Keratinocyte (primary cell): ENCODE measurements at regions not wholly inside any gene's neighbourhood (a gene's known extent, or its start where the extent isn't known, plus 50 kb on each side); places are given as distances from the start of the nearest gene placed in this dataset.
A peak's percentile ranks its signal among the peaks of the same experiment; 100 is the strongest.

Source experiments
- DNase-seq: peaks from one replicate; pipeline ENCODE4 v3.0.0-alpha.2; 2011; ENCODE audit warnings: low read depth, missing footprints, low spot score
- FAIRE-seq: peaks from 2 replicates; lab custom pipeline; 2011; peaks lifted over from hg19 to GRCh38; lab: Jason Lieb, UNC
- H2AFZ ChIP-seq: 2 replicates; pipeline ENCODE4 v1.6.0; 2012; ENCODE audit warnings: low read length, control low read depth, inconsistent platforms; ENCODE audit not compliant: control insufficient read depth
- H3K27ac ChIP-seq: 2 replicates; pipeline ENCODE4 v1.5.1; 2011; ENCODE audit warnings: low read length; ENCODE audit not compliant: control insufficient read depth, insufficient read depth
- H3K27me3 ChIP-seq: 3 replicates; pipeline ENCODE4 v1.6.0; 2011; ENCODE audit warnings: low read length; ENCODE audit not compliant: control insufficient read depth, insufficient read depth; ENCODE audit errors: extremely low read depth
- H3K36me3 ChIP-seq, 2 experiments: 2 replicates in 1 of 2; 3 replicates in 1 of 2; pipeline ENCODE4 v1.5.1; 2011; ENCODE audit warnings: low read length in 2 of 2, mild to moderate bottlenecking in 1 of 2; ENCODE audit not compliant: control insufficient read depth in 2 of 2, insufficient read depth in 2 of 2; ENCODE audit errors: extremely low read depth in 1 of 2
- H3K4me1 ChIP-seq: 3 replicates; pipeline ENCODE4 v1.5.1; 2011; ENCODE audit warnings: low read length; ENCODE audit not compliant: control insufficient read depth, insufficient read depth; ENCODE audit errors: extremely low read depth
- H3K4me2 ChIP-seq: 3 replicates; pipeline ENCODE4 v1.6.0; 2011; ENCODE audit warnings: low read depth, low read length; ENCODE audit not compliant: control insufficient read depth, insufficient read depth; ENCODE audit errors: extremely low read depth
- H3K4me3 ChIP-seq, 3 experiments: fragments of 200-600 bp in 1 of 3; sonication (generic) in 1 of 3; 2 replicates in 2 of 3; 3 replicates in 1 of 3; pipeline ENCODE4 v1.5.1; 2011 to 2016; ENCODE audit warnings: low read length in 3 of 3, mild to moderate bottlenecking in 3 of 3, control low read depth in 2 of 3, inconsistent platforms in 1 of 3, low read depth in 1 of 3, mixed read lengths in 1 of 3, mixed run types in 1 of 3, moderate library complexity in 1 of 3; ENCODE audit not compliant: control insufficient read depth in 2 of 3, insufficient read depth in 2 of 3; ENCODE audit errors: extremely low read depth in 1 of 3
- H3K79me2 ChIP-seq: 2 replicates; pipeline ENCODE4 v1.6.0; 2012; ENCODE audit warnings: low read length; ENCODE audit not compliant: control insufficient read depth, insufficient read depth
- H3K9ac ChIP-seq: 3 replicates; pipeline ENCODE4 v1.6.0; 2011; ENCODE audit warnings: low read length; ENCODE audit not compliant: control insufficient read depth, insufficient read depth; ENCODE audit errors: extremely low read depth
- H3K9me1 ChIP-seq: 3 replicates; pipeline ENCODE4 v1.6.0; 2011; ENCODE audit warnings: low read length; ENCODE audit not compliant: control insufficient read depth, insufficient read depth; ENCODE audit errors: extremely low read depth
- H3K9me3 ChIP-seq: 2 replicates; pipeline ENCODE4 v1.5.1; 2012; ENCODE audit warnings: low read depth, low read length; ENCODE audit not compliant: control insufficient read depth
- H4K20me1 ChIP-seq: 3 replicates; pipeline ENCODE4 v1.6.0; 2011; ENCODE audit warnings: low read length; ENCODE audit not compliant: control insufficient read depth, insufficient read depth; ENCODE audit errors: extremely low read depth
- EZH2 ChIP-seq: IDR thresholded peaks from one replicate; pipeline ENCODE4 v1.6.1; 2012; ENCODE audit warnings: inconsistent platforms, mild to moderate bottlenecking, low read length, moderate library complexity
- dilution Hi-C: fragments of 300-500 bp; cut with MboI; formaldehyde crosslinking; loops from one replicate; pipeline ENCODE4 v1.7.0; 2020; ENCODE audit warnings: low sequenced_read_pairs; ENCODE audit not compliant: extremely low pct_ligation_motif_present
- TF ChIP-seq, protein P1 (sequence below), 3 experiments: IDR thresholded peaks in 1 of 3; conservative IDR thresholded peaks in 1 of 3; optimal IDR thresholded peaks in 1 of 3; 2 replicates in 2 of 3; 3 replicates in 1 of 3; pipeline versions ENCODE3 to v1.5.1; 2011; ENCODE audit warnings: low read length in 3 of 3, mild to moderate bottlenecking in 3 of 3, moderate library complexity in 2 of 3, control low read depth in 1 of 3, inconsistent platforms in 1 of 3; ENCODE audit not compliant: insufficient read depth in 2 of 3; ENCODE audit errors: extremely low read depth in 1 of 3

DNA sequence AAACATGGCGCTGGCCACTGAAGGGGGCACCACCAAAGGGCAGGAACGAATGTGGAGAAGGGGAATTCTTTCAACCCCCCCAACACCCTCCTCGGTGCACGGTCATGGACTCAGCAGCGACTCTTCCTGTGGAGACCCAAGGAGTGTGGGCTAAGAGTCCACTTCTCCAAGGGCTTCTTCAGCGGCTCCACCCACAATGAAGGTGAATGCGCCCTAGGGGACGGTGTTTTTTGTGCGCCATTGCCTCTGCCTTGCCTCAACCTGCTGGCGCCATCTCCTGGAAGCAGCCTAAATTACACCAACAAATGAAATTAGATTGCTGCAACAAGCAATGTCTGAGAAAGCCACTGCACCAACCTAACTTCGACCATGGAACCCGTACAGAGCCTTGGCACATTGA is 169.2 kb upstream of the MAGEB18 start:
- Histone ChIP-seq H3K79me2 (no peaks in the 10 kb centered on the region), H3K4me1 (no peaks in the 10 kb centered on the region), H3K27me3 (no peaks in the 10 kb centered on the region), H3K9ac (no peak overlapping the region), H3K36me3 (no peaks in the 10 kb centered on the region), H3K9me3 (peaks cover 3% of the 10 kb centered on the region), H3K27ac (no peak overlapping the region), H2AFZ (no peak overlapping the region), H3K9me1 (no peaks in the 10 kb centered on the region), H3K4me2 (no peak overlapping the region), H3K4me3 (no peak overlapping the region), H4K20me1 (no peaks in the 10 kb centered on the region)
- TF ChIP-seq EZH2 = no peak
- TF ChIP-seq, protein P1, sequence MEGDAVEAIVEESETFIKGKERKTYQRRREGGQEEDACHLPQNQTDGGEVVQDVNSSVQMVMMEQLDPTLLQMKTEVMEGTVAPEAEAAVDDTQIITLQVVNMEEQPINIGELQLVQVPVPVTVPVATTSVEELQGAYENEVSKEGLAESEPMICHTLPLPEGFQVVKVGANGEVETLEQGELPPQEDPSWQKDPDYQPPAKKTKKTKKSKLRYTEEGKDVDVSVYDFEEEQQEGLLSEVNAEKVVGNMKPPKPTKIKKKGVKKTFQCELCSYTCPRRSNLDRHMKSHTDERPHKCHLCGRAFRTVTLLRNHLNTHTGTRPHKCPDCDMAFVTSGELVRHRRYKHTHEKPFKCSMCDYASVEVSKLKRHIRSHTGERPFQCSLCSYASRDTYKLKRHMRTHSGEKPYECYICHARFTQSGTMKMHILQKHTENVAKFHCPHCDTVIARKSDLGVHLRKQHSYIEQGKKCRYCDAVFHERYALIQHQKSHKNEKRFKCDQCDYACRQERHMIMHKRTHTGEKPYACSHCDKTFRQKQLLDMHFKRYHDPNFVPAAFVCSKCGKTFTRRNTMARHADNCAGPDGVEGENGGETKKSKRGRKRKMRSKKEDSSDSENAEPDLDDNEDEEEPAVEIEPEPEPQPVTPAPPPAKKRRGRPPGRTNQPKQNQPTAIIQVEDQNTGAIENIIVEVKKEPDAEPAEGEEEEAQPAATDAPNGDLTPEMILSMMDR (optimal IDR thresholded peaks at IDR 0.05 in 1 of 3, IDR thresholded peaks at IDR 0.05 in 1 of 3, conservative IDR thresholded peaks at IDR 0.05 in 1 of 3; ENCODE audit: extremely low read depth in 1 of 3, insufficient read depth in 2 of 3, low read length in 3 of 3) = peak; percentile 52 to 74 (median 65)
- dilution Hi-C loops = no loop called here
- DNase-seq (peak; percentile 4), FAIRE-seq (no peak)

DNA sequence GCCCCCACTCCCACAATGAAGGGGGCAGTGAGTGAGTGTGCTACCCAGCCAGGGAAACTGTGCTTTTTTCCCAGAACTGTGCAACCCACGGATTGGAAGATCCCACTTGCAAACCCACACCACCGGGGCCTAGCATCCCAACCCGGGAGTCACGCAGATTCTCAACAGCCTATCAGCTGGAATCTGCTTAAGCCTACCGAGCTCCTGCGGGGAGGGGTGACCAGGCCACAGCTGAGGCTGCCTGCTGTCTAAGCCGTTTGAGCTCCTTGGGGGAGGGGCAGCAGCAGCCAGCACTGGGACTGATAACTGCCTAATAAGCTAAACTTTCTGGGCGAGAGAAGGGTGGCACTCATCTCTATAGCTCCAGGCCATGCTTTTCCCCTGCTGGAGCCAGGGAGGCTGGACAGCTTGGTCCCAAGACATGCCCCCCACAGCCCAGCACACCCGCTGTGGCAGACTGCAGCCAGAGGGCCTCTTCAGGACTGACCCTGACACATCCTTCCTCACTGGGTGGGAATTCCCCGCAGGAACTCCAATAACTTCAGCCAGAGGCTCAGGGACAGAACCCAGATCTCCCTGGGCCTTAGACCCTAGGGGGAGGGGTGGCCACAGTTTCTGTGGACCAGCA is 161.3 kb upstream of the MAGEB18 start:
- H3K79me2 ChIP-seq = no peaks in the 10 kb centered on the region
- H3K9me1 ChIP-seq = no peaks in the 10 kb centered on the region
- H3K4me3 ChIP-seq = no peak overlapping the region
- no peak overlapping the region for H3K4me2 ChIP-seq
- FAIRE-seq (no peak), DNase-seq (no peak)
- peaks cover 1% of the 10 kb centered on the region for H3K9me3 ChIP-seq
- no peak overlapping the region for H3K9ac ChIP-seq
- no peaks in the 10 kb centered on the region for H3K4me1 ChIP-seq
- H3K36me3 ChIP-seq = no peaks in the 10 kb centered on the region
- dilution Hi-C loops = no loop called here
- H2AFZ ChIP-seq = no peak overlapping the region
- H4K20me1 ChIP-seq = no peaks in the 10 kb centered on the region
- no peaks in the 10 kb centered on the region for H3K27me3 ChIP-seq
- no peak for TF ChIP-seq EZH2
- TF ChIP-seq, protein P1 (optimal IDR thresholded peaks at IDR 0.05 in 1 of 3, IDR thresholded peaks at IDR 0.05 in 1 of 3, conservative IDR thresholded peaks at IDR 0.05 in 1 of 3; ENCODE audit: extremely low read depth in 1 of 3, insufficient read depth in 2 of 3, low read length in 3 of 3) = no peak
- H3K27ac ChIP-seq = no peak overlapping the region
